ENCODE measurements at regions not wholly inside any gene's neighbourhood (a gene's known extent, or its start where the extent isn't known, plus 50 kb on each side); places are given as distances from the start of the nearest gene placed in this dataset.

DNA sequence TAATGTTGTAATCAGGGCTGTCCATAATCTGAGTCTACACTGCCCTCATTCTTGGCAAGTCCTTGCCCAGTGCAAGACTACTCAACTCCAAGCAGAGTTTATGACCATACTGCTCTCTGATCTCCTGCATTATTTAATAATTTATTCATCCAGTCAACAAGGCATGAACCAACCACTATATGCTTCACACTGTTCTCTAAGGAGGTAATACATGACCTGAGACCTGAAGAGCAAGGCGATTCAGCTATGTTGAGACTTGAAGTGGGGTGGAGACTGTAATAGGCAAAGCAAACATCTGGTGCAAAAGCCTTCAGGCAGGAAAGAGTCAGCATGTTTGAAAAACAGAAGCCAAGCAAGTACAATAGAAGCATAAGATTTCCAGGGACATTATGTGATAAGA lies 1362.8 kb downstream of the ROBO2 start:
- intact Hi-C loops (cut with DNase I) = no loop called here
- no peak for DNase-seq
- Histone ChIP-seq H3K27ac (no peak overlapping the region), H3K9me3 (no peaks in the 10 kb centered on the region), H3K4me1 (no peaks in the 10 kb centered on the region), H3K4me3 (no peak overlapping the region), H3K27me3 (no peaks in the 10 kb centered on the region), H3K36me3 (no peaks in the 10 kb centered on the region)
- no peak for TF ChIP-seq CTCF (IDR thresholded peaks at IDR 0.05)
- 71 to 74% methylated on average over 1 of the region's 1 CpG for WGBS, 2 donors
- no peak for ATAC-seq

DNA sequence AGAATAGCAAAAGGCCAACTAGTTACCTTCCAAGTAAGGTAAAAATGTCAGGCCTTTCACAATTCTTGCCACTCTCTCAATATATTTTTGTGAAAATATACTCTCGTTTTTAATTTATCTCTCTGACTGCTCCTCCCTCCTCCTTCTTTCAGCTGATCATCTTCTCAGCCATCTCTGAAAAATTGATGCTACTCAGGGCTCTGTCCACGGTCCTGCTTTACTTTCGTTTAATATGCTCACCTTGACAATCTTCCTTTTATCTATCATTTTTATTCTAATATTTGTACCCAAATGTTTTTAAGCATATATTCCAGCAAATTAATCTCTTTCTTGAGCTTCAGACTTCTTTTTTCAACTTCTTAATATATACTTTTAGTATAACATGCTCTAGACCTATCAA lies 1362.1 kb downstream of the ROBO1 start:
- Histone ChIP-seq H3K36me3 (no peaks in the 10 kb centered on the region), H3K27ac (no peak overlapping the region), H3K9me3 (no peaks in the 10 kb centered on the region), H3K4me1 (no peaks in the 10 kb centered on the region), H3K4me3 (no peak overlapping the region), H3K27me3 (no peaks in the 10 kb centered on the region)
- DNase-seq (no peak), ATAC-seq (no peak)
- 78 to 80% methylated on average over 3 of the region's 3 CpGs for WGBS, 2 donors
- intact Hi-C loops (cut with DNase I) = no loop called here
- TF ChIP-seq CTCF (IDR thresholded peaks at IDR 0.05) = no peak

- no peaks in the 10 kb centered on the region for H3K9me3 ChIP-seq
- no peak for ATAC-seq
- H3K4me3 ChIP-seq = no peak overlapping the region
- no peaks in the 10 kb centered on the region for H3K27me3 ChIP-seq
- no peak for DNase-seq
- H3K36me3 ChIP-seq = no peaks in the 10 kb centered on the region
- WGBS, 2 donors = 80 to 90% methylated on average over 2 of the region's 2 CpGs
- no peak for TF ChIP-seq CTCF (IDR thresholded peaks at IDR 0.05)
- intact Hi-C loops (cut with DNase I) = no loop called here
- H3K27ac ChIP-seq = no peak overlapping the region
- no peaks in the 10 kb centered on the region for H3K4me1 ChIP-seq
Observed at GRCh38 chr3:78406396-78406795, 1361.4 kb downstream of the ROBO1 start.

GRCh38 chr3:78410077-78410476 lies 1357.7 kb downstream of the ROBO1 start:
- TF ChIP-seq CTCF (IDR thresholded peaks at IDR 0.05) = no peak
- H3K36me3 ChIP-seq = no peaks in the 10 kb centered on the region
- WGBS, 2 donors = 91 to 93% methylated on average over 2 of the region's 2 CpGs
- H3K9me3 ChIP-seq = no peaks in the 10 kb centered on the region
- no peaks in the 10 kb centered on the region for H3K27me3 ChIP-seq
- DNase-seq = no peak
- H3K4me1 ChIP-seq = no peaks in the 10 kb centered on the region
- intact Hi-C loops (cut with DNase I) = no loop called here
- no peak overlapping the region for H3K27ac ChIP-seq
- no peak for ATAC-seq
- H3K4me3 ChIP-seq = no peak overlapping the region

DNA sequence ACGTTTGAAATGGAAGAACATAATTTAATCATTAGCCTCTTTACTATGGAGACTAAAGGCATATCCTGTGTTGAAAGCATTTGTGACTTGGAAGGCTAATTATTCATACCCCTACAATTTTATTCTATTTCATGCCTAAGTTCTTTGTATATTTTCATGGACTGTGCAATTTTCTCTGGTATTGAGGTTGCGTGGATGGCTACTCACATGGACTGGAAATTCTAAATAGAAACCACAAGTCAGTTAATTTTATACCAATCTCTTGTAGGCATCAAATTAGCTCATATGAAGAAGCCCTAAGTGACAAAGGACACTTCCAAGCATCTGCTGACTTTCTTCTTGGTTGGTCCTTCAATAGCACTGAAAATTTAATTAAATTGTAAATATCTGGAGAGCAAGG lies 1353.5 kb downstream of the ROBO1 start:
- intact Hi-C loops (cut with DNase I) = no loop called here
- Histone ChIP-seq H3K36me3 (no peaks in the 10 kb centered on the region), H3K9me3 (peaks cover 0 to 3% (median 0%) of the 10 kb centered on the region in 11 donors), H3K27me3 (no peaks in the 10 kb centered on the region), H3K4me3 (no peak overlapping the region), H3K4me1 (no peaks in the 10 kb centered on the region), H3K27ac (no peak overlapping the region)
- DNase-seq (no peak), ATAC-seq (no peak)
- TF ChIP-seq CTCF (IDR thresholded peaks at IDR 0.05) = no peak
- 74 to 75% methylated on average over 2 of the region's 2 CpGs for WGBS, 2 donors

Data from heart right ventricle (tissue), 16 donors.